Activated naive CD8-positive, alpha-beta T cell treated with anti-CD3 and anti-CD28 coated beads, Interleukin-2, amount 50 U/mL, for 16 hours (primary cell): ENCODE measurements at regions not wholly inside any gene's neighbourhood (a gene's known extent, or its start where the extent isn't known, plus 50 kb on each side); places are given as distances from the start of the nearest gene placed in this dataset.
"Not testable (repeated sequence)": the region's sequence is repeated elsewhere in the genome, so short reads cannot be mapped to it uniquely, and the experiment has no call there.

Experiments
- DNase-seq: peaks from one replicate; pipeline ENCODE4 v3.0.0-alpha.2; 2020; ENCODE audit warnings: low read depth, low spot score

DNA sequence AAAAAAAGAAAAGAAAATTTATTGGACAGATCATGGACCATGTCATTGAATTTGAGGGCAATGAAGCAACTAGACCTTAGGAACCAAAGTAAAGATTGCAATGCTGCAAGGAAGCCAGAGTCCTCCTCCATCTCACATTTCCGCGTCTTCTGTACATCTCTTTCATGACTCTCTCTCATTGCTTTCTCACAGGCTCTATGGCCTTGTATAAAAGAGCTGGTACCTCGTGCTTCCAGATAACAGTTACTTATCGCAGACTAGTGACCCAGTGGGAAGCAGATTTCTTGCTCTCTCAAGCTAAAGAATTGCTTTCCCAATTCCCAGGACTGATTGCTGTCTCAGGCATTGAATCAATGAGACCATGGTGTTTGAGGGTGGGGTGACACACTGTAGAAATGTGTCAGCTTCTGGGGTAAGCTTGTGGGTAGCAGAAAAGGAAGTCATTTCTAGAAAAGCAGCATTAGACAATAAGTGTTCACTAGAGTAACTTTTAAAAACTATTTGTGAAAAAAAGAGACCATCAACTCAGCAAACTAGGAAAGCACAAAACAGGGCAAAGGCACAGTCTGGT is 635.3 kb downstream of the UTRN start:
- no peak for DNase-seq

DNA sequence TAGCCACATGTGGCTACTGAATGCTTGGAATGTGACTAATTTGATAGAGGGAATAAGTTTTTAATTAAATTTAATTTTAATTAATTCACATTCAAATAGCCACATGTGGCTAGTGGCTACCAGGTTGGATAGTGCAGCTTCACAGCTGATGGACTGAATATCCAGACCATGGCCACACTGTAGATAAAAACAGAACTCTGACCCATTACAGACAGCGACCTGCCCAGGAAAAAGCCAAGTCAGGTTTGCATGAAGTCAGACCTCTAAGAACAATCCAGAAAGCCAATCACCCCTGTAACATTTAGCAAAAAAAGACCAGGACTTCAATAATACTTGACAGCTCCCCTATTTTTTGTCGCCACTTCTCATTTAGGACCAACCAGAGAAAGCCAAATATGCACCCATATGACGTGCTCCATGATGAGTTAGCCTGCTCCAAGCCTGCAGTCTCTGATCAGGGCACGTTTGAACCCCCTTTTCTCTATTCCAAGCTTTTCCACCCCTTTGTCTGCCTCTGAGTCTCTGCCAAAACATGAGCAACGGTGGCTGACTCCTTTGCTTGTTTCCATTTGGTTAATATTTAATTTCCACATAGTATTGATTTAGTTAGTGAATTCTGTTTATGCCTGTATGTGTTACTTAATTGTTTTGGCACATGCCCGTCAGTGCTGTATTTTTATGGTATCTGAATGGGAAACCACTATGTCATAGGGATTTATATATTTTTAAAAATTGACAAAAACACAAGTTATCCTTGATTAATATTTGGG is 636.3 kb downstream of the UTRN start:
- no peak for DNase-seq

DNA sequence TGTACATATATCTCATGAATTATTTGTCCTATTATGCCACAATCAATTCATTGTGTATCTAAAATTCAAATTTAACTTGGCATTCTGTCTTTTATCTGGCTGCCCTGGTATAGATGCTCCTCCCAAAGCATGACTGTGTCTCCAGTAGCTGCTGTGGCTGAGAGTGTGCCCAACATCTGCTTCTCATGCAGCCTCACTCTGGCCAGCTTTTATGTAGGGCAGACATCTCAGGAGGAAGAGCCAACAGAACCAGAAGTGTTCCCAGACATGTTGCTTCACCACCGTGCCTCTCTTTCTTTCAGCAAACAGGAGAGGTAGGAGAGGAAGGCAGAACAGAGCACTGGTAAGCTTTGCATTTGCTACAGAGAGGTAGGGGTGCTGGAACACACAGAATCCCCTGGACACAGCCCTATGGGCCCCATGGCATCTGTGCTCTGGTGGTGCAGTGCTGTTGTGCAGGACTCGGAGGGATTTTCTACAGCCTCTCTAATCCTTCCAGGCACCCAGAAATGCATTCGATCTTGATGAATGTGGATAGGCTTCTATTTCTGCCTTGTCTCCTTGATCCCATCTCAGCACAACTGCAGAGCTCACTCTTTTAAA is 637.1 kb downstream of the UTRN start:
- no peak for DNase-seq

- DNase-seq: not testable (repeated sequence)
Measured at GRCh38 chr6:144922771-144923490, 637.8 kb downstream of the UTRN start.

DNA sequence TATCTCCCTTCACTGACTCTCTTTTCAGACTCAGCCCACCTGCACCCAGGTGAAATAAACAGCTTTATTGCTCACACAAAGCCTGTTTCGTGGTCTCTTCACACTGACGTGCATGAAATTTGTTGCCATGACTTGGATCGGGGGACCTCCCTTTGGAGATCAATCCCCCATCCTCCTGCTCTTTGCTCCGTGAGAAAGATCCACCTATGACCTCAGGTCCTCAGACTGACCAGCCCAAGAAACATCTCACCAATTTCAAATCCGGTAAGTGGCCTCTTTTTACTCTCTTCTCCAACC is 638.3 kb downstream of the UTRN start:
- not testable (repeated sequence) for DNase-seq

GRCh38 chr6:144928847-144929246 is 643.7 kb downstream of the UTRN start:
- DNase-seq: no peak

- no peak for DNase-seq
Measured at GRCh38 chr6:144929262-144929661, 644.1 kb downstream of the UTRN start.

GRCh38 chr6:144931172-144932035 is 646.3 kb downstream of the UTRN start:
- no peak for DNase-seq

DNA sequence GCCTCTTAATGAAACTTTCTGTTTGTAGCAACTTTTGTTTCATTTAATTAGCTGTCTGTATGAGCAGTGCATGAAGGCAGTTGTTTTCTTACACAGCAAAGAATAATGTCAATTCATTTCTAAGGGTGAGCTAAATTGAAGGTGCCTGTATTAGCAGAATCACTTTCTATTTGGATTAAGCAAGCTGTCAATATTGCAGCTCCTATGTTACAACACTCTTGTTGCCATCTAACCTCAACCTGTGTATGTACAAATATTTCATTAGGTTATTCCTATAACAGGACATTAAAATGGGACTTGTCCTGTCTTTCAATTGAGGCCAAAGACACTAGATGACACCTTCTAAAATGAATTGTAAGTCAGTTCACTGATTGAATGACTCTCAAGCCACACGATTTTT is 647.5 kb downstream of the UTRN start:
- no peak for DNase-seq

GRCh38 chr6:144935181-144935580 is 650.0 kb downstream of the UTRN start:
- no peak for DNase-seq

- no peak for DNase-seq
Measured at GRCh38 chr6:144935661-144936060, 650.5 kb downstream of the UTRN start.

DNA sequence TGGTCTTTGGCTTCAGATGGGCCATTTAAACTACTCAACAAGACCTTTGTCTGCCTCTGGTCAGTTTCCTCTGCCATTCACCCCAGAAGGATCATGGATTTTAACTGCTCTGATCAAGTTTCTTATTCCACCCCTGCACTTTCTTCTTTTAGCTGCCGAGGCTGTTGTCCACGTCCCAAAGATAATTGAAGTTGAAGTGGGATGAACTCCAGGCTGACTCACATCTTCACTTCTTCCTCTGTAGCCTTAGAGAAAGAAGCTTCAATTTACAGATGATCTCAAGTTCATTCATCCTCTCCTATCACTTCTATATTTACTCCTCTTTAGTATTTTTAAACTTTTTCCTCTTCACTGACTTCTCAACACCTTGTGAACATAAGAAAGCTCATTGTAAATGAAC is 651.6 kb downstream of the UTRN start:
- no peak for DNase-seq

DNA sequence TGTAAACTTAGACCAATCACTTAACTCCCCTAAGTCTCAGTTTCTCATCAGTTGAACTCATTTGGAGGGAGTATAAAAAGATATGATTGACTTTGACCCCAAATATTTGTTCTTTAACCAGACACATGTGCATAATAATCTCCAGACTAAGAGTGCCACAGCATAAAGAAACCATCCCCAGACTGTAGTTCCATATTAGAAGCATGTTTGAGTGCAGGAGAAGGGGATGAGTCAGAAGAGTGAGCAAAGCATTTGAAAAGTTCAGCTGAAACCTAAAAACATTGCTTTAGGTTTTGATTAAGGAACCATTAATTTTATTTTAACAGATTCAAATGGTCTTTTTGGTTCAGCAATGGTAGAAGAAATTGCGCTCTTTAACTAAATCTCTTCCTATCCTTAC is 654.8 kb downstream of the UTRN start:
- no peak for DNase-seq

- no peak for DNase-seq
Measured at GRCh38 chr6:144944106-144944505, 659.0 kb downstream of the UTRN start.

DNA sequence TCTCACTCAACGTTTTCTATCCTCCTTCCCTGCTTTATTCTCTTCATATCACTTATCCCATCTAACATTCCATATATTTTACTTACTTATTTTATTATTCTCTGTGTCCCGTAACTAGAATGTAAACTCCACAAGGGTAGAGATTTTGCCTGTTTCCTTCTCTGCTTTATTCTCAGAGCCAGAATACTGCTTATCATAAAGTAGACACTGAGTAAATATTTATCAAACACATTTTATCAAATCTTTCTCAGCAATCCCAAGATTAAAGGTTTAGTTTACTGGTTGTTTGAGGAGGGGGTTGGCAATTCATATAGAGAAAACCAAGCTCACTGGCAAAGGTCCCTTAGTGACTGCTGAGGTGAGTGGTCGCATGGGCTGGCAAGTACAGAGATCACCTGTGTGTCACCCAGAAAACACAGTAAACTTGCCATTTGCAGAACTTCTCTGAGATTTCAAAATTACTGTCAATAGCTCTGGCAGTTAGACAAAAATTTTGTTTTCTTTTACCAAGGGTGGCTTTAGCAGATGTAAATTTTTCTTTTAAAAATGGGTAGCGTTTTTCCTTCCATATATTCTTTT is 662.4 kb downstream of the UTRN start:
- no peak for DNase-seq

- no peak for DNase-seq
Measured at GRCh38 chr6:144951730-144952437, 666.7 kb downstream of the UTRN start.

DNA sequence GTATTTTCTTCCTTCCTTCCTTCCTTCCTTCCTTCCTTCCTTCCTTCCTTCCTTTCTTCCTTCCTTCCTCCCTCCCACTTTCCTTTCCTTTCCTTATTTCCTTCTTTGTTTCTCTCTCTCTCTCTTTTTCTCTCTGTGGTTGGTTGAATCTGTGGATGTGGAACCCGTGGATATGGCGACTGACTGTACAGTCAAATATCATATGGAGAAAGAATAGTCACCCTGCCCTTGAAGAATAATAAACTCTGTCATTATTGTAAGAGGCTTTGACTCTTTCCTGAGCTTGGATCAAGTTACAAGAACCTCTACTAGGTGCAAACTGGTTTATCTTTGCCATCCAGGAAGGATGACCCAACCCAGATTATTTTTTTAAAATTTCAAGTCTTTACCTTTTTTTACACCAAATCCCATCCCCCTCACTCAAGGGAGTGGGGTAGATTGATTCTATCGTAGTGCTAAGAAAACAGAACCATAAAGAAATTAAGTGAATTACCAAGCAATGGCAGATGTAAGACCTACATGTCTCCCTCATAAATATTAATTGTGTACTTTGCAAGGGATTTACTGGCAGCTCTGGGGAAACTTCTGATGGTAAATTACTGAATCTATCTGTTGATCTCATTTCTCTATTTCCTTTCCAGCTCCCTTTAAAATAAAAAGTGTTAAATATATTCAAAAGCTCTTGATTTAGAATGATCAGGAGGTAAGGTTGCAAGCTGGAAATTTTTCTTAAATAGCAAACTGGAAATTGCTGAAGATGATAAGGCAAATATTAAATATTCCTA is 667.5 kb downstream of the UTRN start:
- DNase-seq: no peak

DNA sequence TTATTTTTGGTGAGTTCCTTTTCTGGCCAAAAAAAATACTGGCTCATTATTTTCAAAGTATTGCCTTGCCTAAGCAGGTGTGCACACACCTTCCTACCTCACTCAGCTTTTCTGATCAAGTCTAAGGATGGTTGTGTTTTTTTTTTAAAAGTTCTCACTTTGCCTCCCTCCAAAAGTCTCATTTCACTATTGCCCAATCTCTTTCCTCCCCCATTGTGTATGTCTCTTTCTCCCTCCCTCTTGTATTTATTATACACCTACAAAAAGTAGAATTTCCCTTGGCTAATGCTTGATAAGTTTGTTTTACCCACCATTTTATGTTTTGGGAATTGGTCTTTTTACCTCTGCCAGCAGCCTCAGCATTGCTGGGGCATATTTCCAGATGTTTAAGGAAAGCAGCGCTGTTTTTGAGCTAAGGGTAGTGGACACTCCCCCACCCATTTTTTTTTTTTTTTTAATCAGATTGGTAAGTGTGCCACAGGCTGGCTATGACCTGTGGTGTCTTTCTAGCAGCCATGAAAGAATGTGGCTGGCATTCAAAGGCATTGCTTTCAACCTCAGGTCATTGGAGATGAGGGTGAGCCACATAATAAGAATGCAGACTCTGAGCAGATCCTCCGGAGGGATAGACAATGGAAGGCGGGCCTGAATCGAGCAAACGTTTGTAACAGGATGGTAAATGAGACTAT is 668.6 kb downstream of the UTRN start:
- no peak for DNase-seq

DNA sequence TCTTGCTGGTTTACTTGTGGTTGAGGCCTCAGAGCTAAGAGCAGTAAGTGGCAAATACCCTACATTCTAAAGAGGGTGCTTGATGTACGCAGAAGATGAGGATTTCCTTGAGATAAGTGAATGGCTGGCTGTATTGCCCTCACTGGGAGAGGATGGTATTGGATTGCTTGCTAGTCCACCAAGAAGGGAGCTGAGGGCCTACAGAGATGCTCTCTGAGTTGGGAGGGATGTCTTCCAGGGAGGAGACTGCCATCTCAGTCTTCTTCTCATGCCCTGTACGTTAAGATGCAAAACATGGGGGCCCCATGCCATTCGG is 669.1 kb downstream of the UTRN start:
- no peak for DNase-seq

- DNase-seq: no peak
Measured at GRCh38 chr6:144955392-144955791, 670.3 kb downstream of the UTRN start.
